ENCODE measurements at regions not wholly inside any gene's neighbourhood (a gene's known extent, or its start where the extent isn't known, plus 50 kb on each side); places are given as distances from the start of the nearest gene placed in this dataset.

- H3K4me3 Mint-ChIP-seq = peak overlapping the region; percentile 23
- H3K27ac Mint-ChIP-seq = peak overlapping the region; percentile 19
- no peak for DNase-seq
- no peak overlapping the region for H3K4me3 ChIP-seq (ENCODE audit: low read length)
- H3K36me3 Mint-ChIP-seq (ENCODE audit: low read depth) = no peaks in the 10 kb centered on the region
- no peaks in the 10 kb centered on the region for H3K27me3 ChIP-seq (ENCODE audit: control insufficient read depth, insufficient read depth, low read length, poor library complexity, severe bottlenecking)
- no peak overlapping the region for H3K9ac ChIP-seq (ENCODE audit: extremely low read depth, low read length, poor library complexity, severe bottlenecking)
- H3K4me1 Mint-ChIP-seq = peaks cover 35% of the 10 kb centered on the region
- H3K27me3 Mint-ChIP-seq (ENCODE audit: insufficient read depth) = peaks cover 8% of the 10 kb centered on the region
- peaks cover 4% of the 10 kb centered on the region for H3K4me1 ChIP-seq (ENCODE audit: control insufficient read depth, insufficient read depth, low read length)
- no peaks in the 10 kb centered on the region for H3K36me3 ChIP-seq (ENCODE audit: control insufficient read depth, insufficient read depth, low read length)
- peaks cover 11% of the 10 kb centered on the region for H3K9me3 ChIP-seq (ENCODE audit: control insufficient read depth, low read length)
- H3K9me3 Mint-ChIP-seq = no peaks in the 10 kb centered on the region
- no peak overlapping the region for H3K27ac ChIP-seq (ENCODE audit: low read depth, low read length)
- no peak for TF ChIP-seq CTCF (conservative IDR thresholded peaks at IDR 0.05)
- 72% methylated on average over 6 of the region's 6 CpGs; no CpG with 5 or more reads in 1 of the 2 experiments for WGBS, 2 experiments (ENCODE audit: insufficient coverage in 1 of 2, insufficient read length in 1 of 2)
These were observed 120.5 kb upstream of the ALDH1A3 start for GRCh38 chr15:100759106-100759505.

- Histone ChIP-seq H3K9me3 (ENCODE audit: control insufficient read depth, low read length) (peaks cover 10% of the 10 kb centered on the region), H3K4me3 (ENCODE audit: low read length) (no peak overlapping the region), H3K36me3 (ENCODE audit: control insufficient read depth, insufficient read depth, low read length) (no peaks in the 10 kb centered on the region), H3K27ac (ENCODE audit: low read depth, low read length) (no peak overlapping the region), H3K4me1 (ENCODE audit: control insufficient read depth, insufficient read depth, low read length) (peaks cover 4% of the 10 kb centered on the region), H3K9ac (ENCODE audit: extremely low read depth, low read length, poor library complexity, severe bottlenecking) (no peak overlapping the region), H3K27me3 (ENCODE audit: control insufficient read depth, insufficient read depth, low read length, poor library complexity, severe bottlenecking) (no peaks in the 10 kb centered on the region)
- no peak for TF ChIP-seq CTCF (conservative IDR thresholded peaks at IDR 0.05)
- Mint-ChIP-seq H3K4me1 (peaks cover 37% of the 10 kb centered on the region), H3K9me3 (no peaks in the 10 kb centered on the region), H3K27ac (peak overlapping the region; percentile 19), H3K27me3 (ENCODE audit: insufficient read depth) (peaks cover 8% of the 10 kb centered on the region), H3K4me3 (peak overlapping the region; percentile 23), H3K36me3 (ENCODE audit: low read depth) (no peaks in the 10 kb centered on the region)
- WGBS, 2 experiments (ENCODE audit: insufficient coverage in 1 of 2, insufficient read length in 1 of 2) = 57 to 78% methylated on average over 12 of the region's 12 CpGs
- DNase-seq = peak; percentile 71
These were observed 119.8 kb upstream of the ALDH1A3 start for GRCh38 chr15:100759698-100760356.

- H3K4me1 Mint-ChIP-seq = peaks cover 42% of the 10 kb centered on the region
- WGBS, 2 experiments (ENCODE audit: insufficient coverage in 1 of 2, insufficient read length in 1 of 2) = 94 to 99% methylated on average over 4 to 5 of the region's 6 CpGs
These were observed 119.2 kb upstream of the ALDH1A3 start for GRCh38 chr15:100760357-100760903.

More at GRCh38 chr15:100760357-100760903, 119.2 kb upstream of the ALDH1A3 start:
- Mint-ChIP-seq H3K9me3 (no peaks in the 10 kb centered on the region), H3K27me3 (ENCODE audit: insufficient read depth) (peaks cover 8% of the 10 kb centered on the region), H3K36me3 (ENCODE audit: low read depth) (no peaks in the 10 kb centered on the region), H3K27ac (no peak overlapping the region), H3K4me3 (no peak overlapping the region)
- TF ChIP-seq CTCF (conservative IDR thresholded peaks at IDR 0.05) = no peak
- Histone ChIP-seq H3K4me3 (ENCODE audit: low read length) (no peak overlapping the region), H3K27ac (ENCODE audit: low read depth, low read length) (no peak overlapping the region), H3K4me1 (ENCODE audit: control insufficient read depth, insufficient read depth, low read length) (peaks cover 4% of the 10 kb centered on the region), H3K9ac (ENCODE audit: extremely low read depth, low read length, poor library complexity, severe bottlenecking) (no peak overlapping the region), H3K27me3 (ENCODE audit: control insufficient read depth, insufficient read depth, low read length, poor library complexity, severe bottlenecking) (no peaks in the 10 kb centered on the region), H3K9me3 (ENCODE audit: control insufficient read depth, low read length) (peaks cover 6% of the 10 kb centered on the region), H3K36me3 (ENCODE audit: control insufficient read depth, insufficient read depth, low read length) (no peaks in the 10 kb centered on the region)
- no peak for DNase-seq
